ENCODE measurements at regions not wholly inside any gene's neighbourhood (a gene's known extent, or its start where the extent isn't known, plus 50 kb on each side); places are given as distances from the start of the nearest gene placed in this dataset.

- no peak for DNase-seq
Measured at GRCh38 chr1:218946147-218946546, 227.5 kb upstream of the LYPLAL1 start.

DNA sequence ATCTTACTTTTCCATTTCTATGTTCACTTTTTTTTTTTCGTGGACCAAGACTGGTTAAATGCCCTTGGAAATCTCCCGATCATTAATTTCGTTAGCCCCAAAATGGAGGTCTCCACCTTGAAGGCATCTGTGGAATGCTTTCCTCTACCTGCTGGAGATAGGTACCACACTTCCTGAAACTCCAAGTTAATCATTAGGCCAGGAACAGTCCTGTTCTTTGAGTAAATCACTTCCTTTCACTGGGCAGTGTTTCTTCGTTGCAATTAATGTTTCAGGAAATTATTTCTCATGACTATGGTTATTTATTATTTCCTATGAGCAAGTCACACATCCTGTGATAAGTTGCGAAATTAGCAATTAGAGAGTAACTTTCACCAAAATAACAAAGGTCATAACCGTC is 225.2 kb upstream of the LYPLAL1 start:
- no peak for DNase-seq

DNA sequence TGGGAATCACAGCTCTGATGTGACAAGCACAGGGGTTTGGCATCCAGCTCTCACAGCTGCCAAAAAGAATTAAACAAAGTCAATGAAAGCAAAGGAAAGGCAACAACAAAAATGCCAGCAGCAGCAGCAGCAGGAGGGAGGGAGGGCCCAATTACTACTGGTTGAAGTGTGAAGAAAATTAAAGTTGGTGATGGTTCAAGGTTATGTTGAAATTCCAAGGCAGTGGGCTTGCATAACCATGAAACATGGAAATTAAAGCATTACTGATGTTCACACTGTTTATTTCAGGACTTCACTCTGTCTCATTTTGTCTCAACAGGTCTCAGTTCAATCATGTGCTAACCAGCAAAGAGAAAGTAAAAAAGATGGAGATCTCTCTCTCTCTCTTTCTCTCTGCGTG is 220.3 kb upstream of the LYPLAL1 start:
- no peak for DNase-seq

- DNase-seq: no peak
Measured at GRCh38 chr1:218957971-218958370, 215.7 kb upstream of the LYPLAL1 start.

DNA sequence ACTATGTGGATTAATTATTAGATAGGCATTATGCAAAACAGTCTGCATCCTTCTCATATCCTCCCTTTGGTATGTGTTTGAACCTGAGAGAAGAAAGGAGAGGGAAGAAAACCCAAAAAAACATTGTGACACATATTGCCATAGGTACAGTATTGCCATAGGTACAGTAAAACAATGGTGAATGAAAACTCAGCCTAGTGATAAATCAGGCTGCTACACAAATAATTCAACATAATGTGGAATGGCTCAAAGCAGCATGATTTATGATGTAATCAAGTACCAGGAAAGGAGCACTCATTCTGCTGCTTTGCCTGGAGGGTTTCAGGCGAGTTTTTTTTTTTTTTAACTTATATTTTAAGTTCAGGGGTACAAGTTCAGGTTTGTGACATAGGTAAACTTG is 213.9 kb upstream of the LYPLAL1 start:
- no peak for DNase-seq

DNA sequence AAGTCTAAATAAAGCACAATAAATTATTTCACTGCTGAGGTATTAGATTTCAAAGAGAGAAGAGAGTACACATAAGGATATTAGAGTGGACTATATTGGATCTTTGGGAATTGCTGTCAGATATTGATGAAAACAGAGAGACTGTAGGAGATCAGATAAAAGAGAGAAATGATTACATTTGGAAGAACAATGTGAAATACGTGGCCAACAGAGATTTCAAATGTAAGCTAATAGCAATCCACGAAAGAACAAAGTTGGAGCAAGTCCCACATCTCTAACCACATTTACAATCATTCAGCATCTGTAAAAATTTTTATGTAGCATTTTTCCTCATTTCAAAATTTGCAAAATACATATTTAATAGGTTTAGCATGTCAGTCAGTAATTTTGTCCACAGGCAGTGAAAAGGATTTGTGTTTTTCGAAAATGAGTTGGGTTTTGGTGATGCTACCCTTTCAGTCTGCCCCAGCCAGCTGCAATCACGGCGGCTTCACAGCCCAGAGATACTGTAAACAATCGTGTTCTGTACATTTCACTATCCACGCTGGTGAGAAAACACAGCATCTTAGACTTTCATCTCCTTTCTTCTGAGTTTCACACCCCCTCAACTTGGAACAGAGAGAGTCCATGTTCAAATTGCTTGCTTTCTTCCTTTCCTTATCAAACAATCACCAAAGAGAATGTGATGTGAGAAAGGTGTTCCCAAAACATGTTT is 209.1 kb upstream of the LYPLAL1 start:
- no peak for DNase-seq

DNA sequence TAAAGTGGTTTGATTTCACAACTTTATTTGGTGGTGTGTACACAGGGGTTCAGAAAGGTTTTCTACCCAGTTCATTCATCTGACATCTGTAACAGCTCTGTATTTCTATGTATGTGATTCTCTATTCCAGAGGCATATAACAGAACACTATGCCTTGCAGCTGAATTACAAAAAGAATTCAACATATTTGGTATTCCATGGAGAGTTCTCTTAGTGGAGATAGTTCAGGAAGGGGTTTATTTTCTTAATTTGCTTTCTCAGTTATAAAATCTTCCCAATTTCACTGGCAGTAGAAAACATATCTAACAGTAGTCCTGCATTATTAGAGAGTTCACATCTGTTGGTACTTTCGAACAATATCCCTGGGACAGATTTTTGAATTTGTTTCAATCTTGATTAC is 207.9 kb upstream of the LYPLAL1 start:
- no peak for DNase-seq

DNA sequence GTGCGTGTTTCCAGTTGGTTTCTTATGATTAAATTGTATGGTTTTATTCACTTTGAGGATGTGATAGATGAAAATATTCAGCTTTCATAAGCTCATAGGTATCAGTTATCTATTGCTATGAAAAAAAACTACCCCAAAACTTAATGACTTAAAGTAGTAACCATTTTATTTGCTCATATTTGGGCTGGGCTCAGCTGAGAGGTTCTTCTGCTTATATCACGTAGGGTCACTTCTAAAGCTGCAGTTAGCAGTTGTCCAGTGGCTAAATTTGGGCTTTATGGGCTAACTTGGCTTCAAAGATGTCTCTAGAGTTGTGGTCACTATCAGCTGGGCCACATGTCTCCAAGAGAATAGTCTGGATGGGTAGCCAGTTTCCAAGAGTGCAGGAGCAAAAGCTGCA is 206.4 kb upstream of the LYPLAL1 start:
- no peak for DNase-seq

DNA sequence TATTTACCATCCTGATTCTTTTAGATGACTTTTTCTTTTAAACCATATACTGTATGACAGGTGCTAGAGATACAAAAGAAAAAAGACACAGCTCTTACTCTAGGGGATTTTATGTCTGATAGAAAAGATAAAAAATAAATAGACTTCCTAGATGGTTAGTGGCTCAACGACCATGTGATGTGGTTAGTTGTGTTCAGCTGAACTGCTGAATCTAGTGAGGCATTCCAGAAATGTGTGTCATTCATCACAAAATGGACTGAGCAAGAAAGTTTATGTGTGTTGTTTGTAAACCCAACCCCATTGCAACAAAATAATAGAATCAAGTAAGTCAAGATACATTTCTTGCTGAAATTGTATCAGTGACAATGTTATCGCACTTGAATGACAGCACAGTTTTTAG is 205.8 kb upstream of the LYPLAL1 start:
- DNase-seq: no peak

GRCh38 chr1:218969006-218969405 is 204.7 kb upstream of the LYPLAL1 start:
- no peak for DNase-seq

DNA sequence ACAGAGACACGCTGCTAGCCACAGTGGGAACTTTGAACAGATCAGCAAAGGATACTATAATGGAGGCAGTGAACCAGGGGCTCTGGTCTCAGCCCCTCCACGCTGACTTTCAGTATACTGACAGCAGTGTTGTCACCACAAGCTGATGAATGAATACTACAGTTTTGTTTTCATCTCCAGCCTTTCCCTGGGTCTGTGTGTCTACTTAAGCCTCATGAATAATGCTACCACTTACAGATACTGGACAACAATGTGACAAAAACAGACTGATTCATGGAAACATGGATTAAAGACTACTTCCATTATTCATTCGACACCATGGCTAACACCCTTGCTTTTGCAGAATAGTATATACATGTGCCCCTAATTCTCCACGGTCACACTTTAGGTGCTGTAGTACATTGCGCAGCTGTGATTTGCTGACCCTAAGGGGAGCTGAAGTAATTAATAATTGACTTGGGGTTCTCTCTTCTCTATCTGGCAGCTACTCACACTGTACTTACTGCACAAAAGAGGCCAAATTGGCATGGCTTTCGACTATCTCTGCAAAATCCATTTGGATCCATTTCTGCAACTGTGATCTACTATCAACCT is 203.2 kb upstream of the LYPLAL1 start:
- no peak for DNase-seq

GRCh38 chr1:218971156-218971555 is 202.5 kb upstream of the LYPLAL1 start:
- DNase-seq: no peak

GRCh38 chr1:218980881-218981280 is 192.8 kb upstream of the LYPLAL1 start:
- no peak for DNase-seq

DNA sequence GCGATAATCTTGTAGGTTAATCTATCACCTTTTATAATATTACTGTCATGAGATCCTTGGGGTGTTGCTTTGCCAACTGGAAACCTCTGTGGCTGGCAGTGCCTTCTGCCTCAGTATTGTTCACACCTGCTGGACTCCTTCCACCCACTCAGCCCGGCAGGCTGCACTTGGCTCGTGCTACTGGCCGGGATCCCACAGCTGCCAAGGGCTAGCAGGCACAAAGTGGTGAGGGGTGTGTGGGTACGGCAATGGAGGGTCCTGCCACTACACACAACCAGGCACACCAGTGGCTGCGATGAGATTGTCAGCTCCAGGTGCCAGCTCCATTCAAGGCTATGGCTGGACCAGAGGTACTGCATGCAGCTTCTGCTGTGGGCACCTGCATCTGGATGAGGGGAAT is 191.2 kb upstream of the LYPLAL1 start:
- DNase-seq: no peak

GRCh38 chr1:218983433-218983832 is 190.2 kb upstream of the LYPLAL1 start:
- no peak for DNase-seq

- DNase-seq: no peak
Measured at GRCh38 chr1:218983848-218984247, 189.8 kb upstream of the LYPLAL1 start.

DNA sequence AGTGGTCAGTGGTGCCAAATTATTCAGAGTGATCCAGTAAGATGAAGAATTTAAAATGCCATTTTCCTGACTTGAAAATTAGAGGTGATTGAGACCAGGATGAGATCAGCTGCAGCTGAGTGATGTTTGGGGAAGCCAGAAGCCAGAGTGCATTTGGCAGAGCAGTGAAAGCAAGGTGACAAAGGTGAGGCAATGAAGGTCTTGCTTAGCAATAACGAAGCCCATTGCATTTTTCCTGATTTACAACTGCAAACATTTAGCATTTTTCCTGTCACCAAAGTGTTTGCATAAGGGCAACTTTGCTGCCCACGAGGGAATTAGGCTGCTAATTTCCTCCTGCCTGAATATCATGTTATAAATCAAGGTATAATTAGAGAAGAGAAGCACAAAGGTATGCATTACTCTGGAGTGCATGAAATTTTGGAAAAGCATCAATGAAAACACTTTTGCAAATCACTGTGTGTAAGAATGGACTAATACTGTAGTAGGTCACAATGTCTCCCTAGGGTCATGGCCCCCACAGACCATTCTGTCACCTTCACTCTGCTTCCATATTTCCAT is 188.2 kb upstream of the LYPLAL1 start:
- DNase-seq: peak; percentile 17

GRCh38 chr1:218986816-218987215 is 186.9 kb upstream of the LYPLAL1 start:
- no peak for DNase-seq

DNA sequence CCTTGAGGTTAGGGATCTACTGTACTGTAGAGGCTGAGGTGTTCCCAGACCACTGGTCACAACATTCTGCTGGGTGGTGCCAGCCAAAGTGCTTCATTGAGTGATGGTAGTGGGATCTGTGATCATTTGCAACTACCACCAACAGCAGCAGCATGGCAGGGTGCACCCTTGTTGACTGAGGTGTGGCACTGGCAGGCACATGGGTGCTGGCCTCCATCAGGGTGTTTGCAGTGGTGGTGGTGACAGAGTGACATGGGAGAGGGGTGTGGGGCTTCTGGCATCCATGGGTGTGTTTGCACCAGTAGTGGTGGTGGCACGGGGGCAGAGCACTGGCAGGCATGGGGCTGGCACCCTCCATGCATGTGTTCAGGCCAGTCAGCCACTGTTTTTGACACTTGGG is 183.7 kb upstream of the LYPLAL1 start:
- no peak for DNase-seq

- DNase-seq: no peak
Measured at GRCh38 chr1:218991089-218991488, 182.6 kb upstream of the LYPLAL1 start.

GRCh38 chr1:218994615-218995014 is 179.1 kb upstream of the LYPLAL1 start:
- DNase-seq: no peak

DNA sequence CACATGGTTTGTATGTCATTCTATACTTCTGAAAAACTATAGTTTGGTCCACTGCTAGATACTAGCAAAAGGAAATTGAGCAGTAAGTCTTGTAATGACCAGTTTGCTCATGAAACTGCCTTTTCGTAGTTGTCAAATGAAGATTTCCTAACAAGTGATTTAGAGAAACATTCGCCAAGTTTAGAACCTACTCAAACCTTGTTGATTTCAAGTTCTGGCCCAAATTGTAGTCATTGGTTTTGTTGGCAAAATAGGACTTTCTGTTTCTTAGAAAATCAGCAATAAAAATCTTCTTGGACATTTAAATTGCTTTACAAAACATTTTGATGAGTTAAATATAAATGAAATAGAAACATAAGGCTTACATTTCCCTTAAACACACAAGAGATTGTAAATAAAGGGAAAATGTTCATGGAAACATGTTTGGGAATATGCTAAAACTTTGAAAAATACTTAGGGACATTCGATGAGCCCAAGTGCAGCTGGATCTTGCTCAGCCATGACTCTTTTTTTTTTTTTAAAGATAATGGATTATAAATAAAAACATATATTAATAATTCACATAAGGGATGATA is 178.5 kb upstream of the LYPLAL1 start:
- DNase-seq: no peak

DNA sequence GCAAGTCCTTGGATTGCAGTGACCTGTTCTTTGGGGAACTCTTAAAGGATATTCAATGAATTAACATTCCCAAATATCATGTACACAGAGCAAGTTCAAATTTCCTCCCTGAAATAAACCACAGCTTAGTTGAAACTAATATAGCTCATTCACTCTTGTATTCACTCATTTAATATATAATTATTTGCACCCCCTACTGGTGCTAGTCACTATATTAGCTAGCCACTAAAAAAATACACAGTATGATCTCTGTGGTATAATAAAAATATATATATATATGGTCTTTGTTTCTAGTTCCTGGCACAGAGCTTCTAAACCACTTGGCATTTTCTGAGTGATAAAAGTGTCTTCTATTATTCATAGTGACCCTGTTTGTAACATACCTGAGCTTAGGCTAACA is 177.3 kb upstream of the LYPLAL1 start:
- DNase-seq: no peak

DNA sequence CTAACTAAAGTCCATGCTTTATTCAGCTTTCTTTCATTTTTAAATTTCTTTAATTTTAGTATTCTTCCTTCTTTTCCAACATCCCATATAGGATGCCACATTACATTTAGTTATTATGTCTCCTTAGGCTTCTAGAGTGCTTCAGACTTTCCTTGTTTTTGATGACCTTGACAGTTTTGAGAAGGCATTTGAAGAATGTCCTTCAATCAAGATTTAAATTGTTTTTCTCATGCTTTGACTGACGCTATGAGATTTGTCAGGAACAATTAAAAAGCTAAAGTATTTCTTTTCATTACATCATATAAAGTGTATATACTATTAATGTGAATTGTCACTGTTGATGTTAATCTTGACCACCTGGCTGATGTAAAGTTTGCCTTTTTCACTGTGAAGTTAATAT is 173.7 kb upstream of the LYPLAL1 start:
- DNase-seq: no peak

Measured in NCI-H1092 (cell line).